ENCODE measurements at regions not wholly inside any gene's neighbourhood (a gene's known extent, or its start where the extent isn't known, plus 50 kb on each side); places are given as distances from the start of the nearest gene placed in this dataset.
"Not testable (repeated sequence)": the region's sequence is repeated elsewhere in the genome, so short reads cannot be mapped to it uniquely, and the experiment has no call there.

DNA sequence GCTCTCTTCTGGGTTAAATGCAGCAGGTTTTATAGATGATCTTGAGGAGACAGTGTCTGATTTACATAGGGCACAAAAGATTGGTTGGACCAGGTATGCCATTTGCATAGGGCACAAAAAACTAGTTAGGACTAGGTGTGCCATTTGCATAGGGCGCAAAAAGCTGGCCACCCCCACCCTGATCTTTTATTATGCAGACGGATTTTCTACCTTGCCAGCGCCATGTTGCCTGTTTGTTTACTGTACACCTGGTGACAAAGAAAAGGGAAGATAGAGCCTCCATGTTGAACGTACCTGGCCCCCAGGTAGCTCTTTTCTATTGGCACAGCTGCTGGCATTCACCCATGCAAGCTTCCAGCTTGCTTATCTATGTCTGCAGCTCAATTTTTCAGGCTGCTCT lies 790.4 kb downstream of the TTLL7 start:
- not testable (repeated sequence) for DNase-seq

GRCh38 chr1:83194610-83195009 lies 804.3 kb downstream of the TTLL7 start:
- DNase-seq = not testable (repeated sequence)

- not testable (repeated sequence) for DNase-seq
Measured at GRCh38 chr1:83182033-83182728, 816.8 kb downstream of the TTLL7 start.

- DNase-seq = not testable (repeated sequence)
Measured at GRCh38 chr1:83180621-83181020, 818.3 kb downstream of the TTLL7 start.

DNA sequence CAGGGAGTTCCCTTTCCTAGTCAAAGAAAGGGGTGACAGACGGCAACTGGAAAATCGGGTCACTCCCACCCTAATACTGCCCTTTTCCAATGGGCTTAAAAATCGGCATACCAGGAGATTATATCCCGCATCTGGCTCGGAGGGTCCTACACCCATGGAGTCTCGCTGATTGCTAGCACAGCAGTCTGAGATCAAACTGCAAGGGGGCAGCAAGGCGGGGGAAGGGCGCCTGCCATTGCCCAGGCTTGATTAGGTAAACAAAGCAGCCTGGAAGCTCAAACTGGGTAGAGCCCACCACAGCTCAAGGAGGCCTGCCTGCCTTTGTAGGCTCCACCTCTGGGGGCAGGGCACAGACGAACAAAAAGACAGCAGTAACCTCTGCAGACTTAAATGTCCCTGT lies 831.3 kb downstream of the TTLL7 start:
- not testable (repeated sequence) for DNase-seq

DNA sequence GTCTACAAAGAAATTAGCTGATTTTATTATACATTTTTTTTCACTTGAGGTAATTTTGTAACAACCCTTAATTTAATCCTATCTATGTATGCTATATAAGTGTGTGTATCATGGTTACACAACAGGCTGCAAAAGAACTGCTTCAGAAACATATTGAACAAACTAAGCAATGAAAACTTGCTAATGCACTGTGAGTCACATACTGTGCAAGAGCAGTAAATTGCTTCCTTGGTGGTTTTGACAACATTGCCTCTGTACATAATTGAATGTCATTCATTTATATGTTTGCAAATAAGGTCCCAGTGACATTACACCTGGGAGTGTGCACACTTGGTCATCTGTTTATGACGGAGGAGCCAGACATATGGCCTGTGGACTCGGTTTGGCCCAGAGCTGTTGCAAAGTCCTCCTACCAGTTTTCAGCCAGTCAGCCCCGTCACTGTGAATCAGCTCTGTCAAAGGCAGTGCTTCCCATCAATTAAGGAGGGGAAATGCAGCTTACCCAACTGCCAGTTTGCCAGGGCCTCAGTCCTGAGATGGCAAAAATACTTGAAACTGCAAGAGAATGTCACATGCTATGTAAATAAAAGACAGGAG lies 835.0 kb downstream of the TTLL7 start:
- not testable (repeated sequence) for DNase-seq

- DNase-seq = not testable (repeated sequence)
Measured at GRCh38 chr1:83158924-83159323, 840.0 kb downstream of the TTLL7 start.

GRCh38 chr1:83154306-83154705 lies 844.6 kb downstream of the TTLL7 start:
- not testable (repeated sequence) for DNase-seq

GRCh38 chr1:83151167-83151898 lies 847.6 kb downstream of the TTLL7 start:
- DNase-seq = not testable (repeated sequence)

- DNase-seq = not testable (repeated sequence)
Measured at GRCh38 chr1:83150479-83150878, 848.5 kb downstream of the TTLL7 start.

DNA sequence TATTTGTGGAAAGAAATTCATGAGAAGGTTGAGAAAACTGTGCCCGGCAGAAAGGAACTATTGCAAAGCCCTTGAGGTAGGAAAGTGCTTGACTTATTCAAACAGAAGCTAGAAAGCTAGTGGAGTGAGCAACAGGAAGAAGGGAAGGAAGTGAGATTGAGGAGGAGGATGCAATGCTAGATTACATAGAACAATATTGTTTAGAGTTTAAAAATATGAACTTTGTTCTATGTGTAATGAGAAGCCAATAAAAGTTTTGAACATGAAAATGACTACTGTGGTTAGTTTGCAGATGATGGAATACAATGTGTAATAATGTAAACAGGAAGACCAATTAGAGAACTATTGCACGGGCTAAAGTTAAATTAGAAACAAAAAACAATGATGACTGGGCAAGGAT lies 853.1 kb downstream of the TTLL7 start:
- not testable (repeated sequence) for DNase-seq

GRCh38 chr1:83142802-83143201 lies 856.1 kb downstream of the TTLL7 start:
- DNase-seq = not testable (repeated sequence)

DNA sequence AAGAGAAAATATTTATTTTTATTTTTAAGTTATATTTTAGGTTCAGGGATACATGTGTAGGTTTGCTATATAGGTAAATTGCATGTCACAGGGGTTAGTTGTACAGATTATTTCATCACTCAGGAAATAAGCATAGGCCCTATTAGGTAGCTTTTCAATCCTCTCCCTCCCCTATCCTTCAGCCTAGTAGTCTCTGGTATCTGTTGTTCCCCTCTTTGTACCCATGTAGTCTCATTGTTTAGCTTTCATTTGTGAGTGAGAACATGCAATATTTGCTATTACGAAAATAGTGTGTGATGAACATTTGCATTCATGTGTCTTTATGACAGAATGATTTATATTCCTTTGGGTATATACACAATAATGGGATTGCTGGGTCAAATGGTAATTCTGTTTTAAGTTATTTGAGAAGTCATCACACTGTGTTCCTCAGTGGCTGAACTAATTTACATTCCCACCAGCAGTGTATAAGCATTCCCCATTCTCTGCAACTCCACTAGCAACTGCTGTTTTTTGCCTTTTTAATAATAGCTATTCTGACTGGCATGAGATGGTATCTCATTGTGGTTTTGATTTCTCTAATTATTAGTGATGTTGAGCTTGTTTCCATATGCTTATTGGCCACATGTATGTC lies 863.3 kb downstream of the TTLL7 start:
- DNase-seq = not testable (repeated sequence)

- DNase-seq = not testable (repeated sequence)
Measured at GRCh38 chr1:83134322-83135014, 864.5 kb downstream of the TTLL7 start.

- DNase-seq = no peak
Measured at GRCh38 chr1:83131692-83131955, 867.3 kb downstream of the TTLL7 start.

DNA sequence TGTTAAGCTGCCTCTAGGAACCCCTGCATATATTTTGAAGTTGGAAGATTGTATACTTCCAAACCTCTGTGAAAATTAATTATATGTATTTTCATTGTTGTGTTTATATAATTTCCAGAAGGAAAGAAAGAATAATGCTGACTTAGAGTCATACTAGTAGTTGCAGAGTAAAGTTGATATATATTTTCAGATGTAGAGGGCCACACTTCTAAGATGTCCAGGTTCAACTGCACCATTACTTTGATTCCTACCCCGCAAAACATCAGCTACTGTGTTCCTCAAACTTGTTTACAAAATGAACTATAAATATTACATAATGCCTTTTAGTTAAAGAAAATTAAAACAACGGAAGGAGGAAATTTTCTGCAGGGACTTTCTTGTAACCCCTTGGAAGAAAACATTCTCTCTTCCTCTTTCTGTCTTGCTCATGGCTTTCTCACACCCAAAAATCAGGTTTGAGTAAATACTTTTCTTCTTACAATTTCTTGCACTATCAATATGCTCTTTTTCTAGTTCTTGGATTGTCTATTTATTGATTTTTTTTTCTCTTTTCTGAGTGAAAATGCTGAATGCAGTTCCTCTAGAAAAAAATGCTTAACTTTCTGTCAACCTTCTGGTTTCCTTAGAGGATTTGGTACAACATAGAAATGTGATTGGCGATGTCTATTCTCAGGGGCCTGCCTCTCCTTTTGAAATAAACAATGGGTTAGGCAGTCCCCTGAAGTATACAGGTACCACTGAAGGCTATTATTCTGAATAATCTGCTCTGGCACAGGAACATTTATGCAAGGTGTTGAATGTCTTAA lies 867.8 kb downstream of the TTLL7 start:
- DNase-seq = no peak

DNA sequence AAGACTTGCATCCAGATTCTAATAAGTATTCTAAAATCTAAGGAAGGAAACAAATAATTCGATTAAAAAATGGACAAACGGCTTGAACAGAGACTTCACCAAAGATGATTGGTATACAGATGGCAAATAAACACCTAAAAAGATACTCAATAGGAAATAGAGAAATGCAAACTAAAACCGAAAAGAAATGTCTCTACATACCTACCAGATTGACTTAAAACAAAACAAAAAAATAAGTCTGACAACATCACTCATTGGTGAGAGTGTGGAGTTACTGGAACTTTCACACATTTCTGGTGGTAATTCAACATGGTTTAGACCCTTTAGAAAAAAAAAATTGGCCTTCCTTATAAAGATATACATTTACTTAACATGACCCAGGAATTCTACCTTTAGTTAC lies 869.8 kb downstream of the TTLL7 start:
- no peak for DNase-seq

DNA sequence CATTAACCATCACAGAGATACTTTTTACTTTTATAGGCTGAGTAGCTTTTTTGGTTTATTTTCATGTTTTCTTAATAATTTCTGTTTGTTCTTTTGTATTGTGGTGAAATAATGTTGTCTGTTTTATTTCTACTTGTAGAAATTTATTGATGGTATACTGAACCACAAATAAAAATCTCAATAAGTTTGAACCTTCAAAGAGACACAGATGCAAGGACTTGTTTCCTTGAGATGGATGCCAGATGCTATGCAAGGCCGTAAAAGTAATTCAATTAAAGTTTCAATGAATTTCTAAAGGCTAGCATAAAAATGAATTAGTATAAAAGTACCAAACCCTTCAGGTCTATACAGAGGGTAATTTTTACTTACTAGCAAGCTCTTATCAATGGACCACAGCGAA lies 873.5 kb downstream of the TTLL7 start:
- no peak for DNase-seq

DNA sequence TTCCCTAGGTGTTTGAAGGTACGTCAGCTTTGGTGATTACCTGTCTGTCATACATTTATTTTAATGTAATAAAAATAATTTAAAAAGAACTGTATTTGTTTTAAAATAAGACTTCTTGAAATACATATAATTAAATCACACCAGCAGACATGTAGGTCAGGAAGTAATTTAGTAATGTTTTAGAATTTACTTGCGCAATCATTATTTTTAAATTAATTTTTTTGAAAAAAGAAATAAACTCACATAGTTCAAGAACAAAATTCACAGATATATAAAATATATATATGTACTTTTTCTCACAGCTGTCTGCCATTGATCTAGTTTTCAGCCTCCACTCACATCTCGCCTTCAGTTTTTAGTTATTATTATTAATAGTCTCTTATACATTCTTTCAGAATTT lies 875.9 kb downstream of the TTLL7 start:
- DNase-seq = no peak

DNA sequence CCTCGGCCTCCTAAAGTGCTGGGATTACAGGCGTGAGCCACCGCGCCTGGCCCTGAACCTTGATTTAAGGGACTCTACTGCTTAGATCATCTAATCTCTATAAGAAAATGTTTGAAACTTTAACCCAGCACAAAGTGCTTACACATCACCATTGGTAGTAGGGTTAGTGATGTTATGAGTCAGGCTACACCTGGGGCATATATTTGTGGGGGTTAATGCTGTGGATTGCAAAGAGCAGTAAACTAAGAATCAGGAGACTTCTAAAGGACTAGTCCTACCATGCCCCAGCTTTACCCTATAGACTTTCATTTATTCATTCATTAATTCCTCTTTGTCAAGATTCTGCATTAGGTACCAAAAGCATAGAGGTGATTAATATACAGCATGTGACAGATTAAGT lies 880.5 kb downstream of the TTLL7 start:
- DNase-seq = no peak

DNA sequence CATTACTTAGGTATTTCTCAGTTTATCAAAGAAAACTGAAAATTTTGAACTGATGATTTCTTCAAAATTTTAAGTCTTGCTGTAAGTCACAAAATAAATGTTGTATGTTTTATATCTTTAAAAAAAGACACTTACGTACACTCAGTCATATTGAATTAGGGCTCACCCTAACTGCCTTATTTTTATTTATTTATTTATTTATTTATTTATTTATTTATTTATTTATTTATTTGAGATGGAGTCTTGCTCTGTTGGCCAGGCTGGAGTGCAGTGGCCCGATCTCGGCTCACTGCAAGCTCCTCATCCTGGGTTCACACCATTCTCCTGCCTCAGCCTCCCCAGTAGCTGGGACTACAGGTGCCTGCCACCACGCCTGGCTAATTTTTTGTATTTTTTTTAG lies 881.9 kb downstream of the TTLL7 start:
- DNase-seq = not testable (repeated sequence)

- no peak for DNase-seq
Measured at GRCh38 chr1:83115785-83116184, 883.1 kb downstream of the TTLL7 start.
